NB4 (cell line): ENCODE measurements at regions not wholly inside any gene's neighbourhood (a gene's known extent, or its start where the extent isn't known, plus 50 kb on each side); places are given as distances from the start of the nearest gene placed in this dataset.
"Not testable (repeated sequence)": the region's sequence is repeated elsewhere in the genome, so short reads cannot be mapped to it uniquely, and the experiment has no call there.

ENCODE experiments used
- DNase-seq: peaks from one replicate; pipeline ENCODE4 v3.0.0; 2010; ENCODE audit warnings: low read depth
- H3K4me3 ChIP-seq: one replicate; pipeline ENCODE4 v1.5.1; 2011; ENCODE audit warnings: mild to moderate bottlenecking, low read depth, low read length, moderate library complexity
- CTCF ChIP-seq: IDR thresholded peaks from one replicate; pipeline ENCODE4 v1.5.1; 2012; ENCODE audit warnings: low read depth, low read length
- MAX ChIP-seq: IDR thresholded peaks from 2 replicates; pipeline ENCODE4 v1.6.1; 2011; ENCODE audit warnings: low read depth, low read length
- MYC ChIP-seq: IDR thresholded peaks from 2 replicates; pipeline ENCODE4 v1.6.1; 2011; ENCODE audit warnings: low read depth, low read length
- POLR2A ChIP-seq: IDR thresholded peaks from 2 replicates; pipeline ENCODE4 v1.6.1; 2011; ENCODE audit warnings: mild to moderate bottlenecking; ENCODE audit not compliant: insufficient read length; ENCODE audit errors: extremely low read depth

- TF ChIP-seq CTCF (no peak), MAX (no peak), POLR2A (no peak), MYC (no peak)
- no peak for DNase-seq
- no peak overlapping the region for H3K4me3 ChIP-seq
Observed at GRCh38 chr5:172535108-172535445, 80.8 kb upstream of the SH3PXD2B start.

- no peak overlapping the region for H3K4me3 ChIP-seq
- no peak for DNase-seq
- TF ChIP-seq POLR2A (no peak), MYC (no peak)
Observed at GRCh38 chr5:172534229-172535107, 80.1 kb upstream of the SH3PXD2B start.

- H3K4me3 ChIP-seq, result no peak overlapping the region
- TF ChIP-seq POLR2A (no peak), MAX (no peak)
- no peak for DNase-seq
Observed at GRCh38 chr5:172533399-172534228, 79.3 kb upstream of the SH3PXD2B start.

GRCh38 chr5:172533058-172533398, 78.7 kb upstream of the SH3PXD2B start:
- no peak for TF ChIP-seq MYC
- no peak for TF ChIP-seq MAX
- TF ChIP-seq CTCF, result no peak
- TF ChIP-seq POLR2A, result no peak
- no peak overlapping the region for H3K4me3 ChIP-seq
- no peak for DNase-seq

GRCh38 chr5:172532439-172532838, 78.1 kb upstream of the SH3PXD2B start:
- DNase-seq, H3K4me3 ChIP-seq: not testable (repeated sequence)

- no peak for DNase-seq
- no peak for TF ChIP-seq POLR2A
- TF ChIP-seq CTCF, result no peak
- TF ChIP-seq MYC, result no peak
- TF ChIP-seq MAX, result no peak
- no peak overlapping the region for H3K4me3 ChIP-seq
Observed at GRCh38 chr5:172531704-172532026, 77.3 kb upstream of the SH3PXD2B start.

GRCh38 chr5:172530878-172531703, 76.8 kb upstream of the SH3PXD2B start:
- H3K4me3 ChIP-seq, result no peak overlapping the region
- TF ChIP-seq MYC, result no peak
- no peak for DNase-seq
